HepG2 (cell line): ENCODE measurements at regions not wholly inside any gene's neighbourhood (a gene's known extent, or its start where the extent isn't known, plus 50 kb on each side); places are given as distances from the start of the nearest gene placed in this dataset.

ENCODE experiments used
- AKNA ChIP-seq: sonication (generic); formaldehyde crosslinking; IDR thresholded peaks from 2 replicates; pipeline ENCODE4 v1.4.0; 2020; ENCODE audit warnings: missing genetic modification reagents, borderline replicate concordance
- CCDC6 ChIP-seq: sonication (generic); formaldehyde crosslinking; IDR thresholded peaks from 2 replicates; pipeline ENCODE4 v1.8.1; 2022; ENCODE audit warnings: mild to moderate bottlenecking, missing genetic modification reagents, moderate library complexity
- CHD4 ChIP-seq: fragments of 200-600 bp; sonication (generic); IDR thresholded peaks from 2 replicates; pipeline ENCODE4 v1.7.0; 2017; ENCODE audit warnings: mild to moderate bottlenecking, low read length, borderline replicate concordance
- CTCF ChIP-seq: sonication (generic); formaldehyde crosslinking; IDR thresholded peaks from 2 replicates; pipeline ENCODE4 v1.5.0; 2020; ENCODE audit warnings: mild to moderate bottlenecking, missing genetic modification reagents, moderate library complexity
- SIX4 ChIP-seq: sonication (generic); formaldehyde crosslinking; IDR thresholded peaks from 2 replicates; pipeline ENCODE4 v1.4.0; 2020; ENCODE audit warnings: missing genetic modification reagents
- TOPORS ChIP-seq: sonication (generic); formaldehyde crosslinking; IDR thresholded peaks from 2 replicates; pipeline ENCODE4 v1.8.0; 2023; ENCODE audit warnings: mild to moderate bottlenecking, missing genetic modification reagents
- ZFP91 ChIP-seq: sonication (generic); formaldehyde crosslinking; IDR thresholded peaks from 2 replicates; pipeline ENCODE4 v1.9.0; 2022; ENCODE audit warnings: missing genetic modification reagents, mild to moderate bottlenecking, borderline replicate concordance
- ZFX ChIP-seq: sonication (generic); formaldehyde crosslinking; IDR thresholded peaks from 2 replicates; pipeline ENCODE4 v1.4.0; 2020; ENCODE audit warnings: mild to moderate bottlenecking, low read depth, missing genetic modification reagents, moderate library complexity

GRCh38 chr10:3887885-3888476 is 103.0 kb upstream of the KLF6 start (continued):
- no peak for TF ChIP-seq CTCF (CRISPR knock-in tag)
- TF ChIP-seq CCDC6 (CRISPR knock-in tag) = no peak
- TF ChIP-seq ZFP91 (CRISPR knock-in tag) = no peak
- TF ChIP-seq CHD4 = no peak
- TF ChIP-seq SIX4 (CRISPR knock-in tag) = no peak
- no peak for TF ChIP-seq ZFX (CRISPR knock-in tag)
- TF ChIP-seq AKNA = no peak
- no peak for TF ChIP-seq TOPORS
